Heart left ventricle (tissue), 16 donors: ENCODE measurements at regions not wholly inside any gene's neighbourhood (a gene's known extent, or its start where the extent isn't known, plus 50 kb on each side); places are given as distances from the start of the nearest gene placed in this dataset.

Experiments used
- ATAC-seq, 4 donors: fragments of 200-7000 bp; cut with Tn5 transposase; one replicate each; pipeline ENCODE4 v1.9.1; 2020 to 2022; ENCODE audit warnings: moderate library complexity in 4 of 4, mild to moderate bottlenecking in 3 of 4, moderate number of reproducible peaks in 1 of 4
- DNase-seq, 5 donors: peaks; one replicate each; pipeline ENCODE4 v3.0.0-alpha.2; 2020
- H3K27ac ChIP-seq, 12 donors: fragments of 200-600 bp; sonication (generic) in 4 of 12; one replicate each; pipeline versions ENCODE4 v1.5.0 to v1.8.0; 2016 to 2022; ENCODE audit warnings: mild to moderate bottlenecking in 2 of 12
- H3K27me3 ChIP-seq, 9 donors: fragments of 200-600 bp; sonication (generic) in 2 of 9; one replicate each; pipeline versions ENCODE4 v1.5.1 to v1.8.0; 2016 to 2022; ENCODE audit warnings: mild to moderate bottlenecking in 3 of 9
- H3K36me3 ChIP-seq, 9 donors: fragments of 200-600 bp; sonication (generic) in 2 of 9; one replicate each; pipeline versions ENCODE4 v1.5.0 to v1.8.0; 2018 to 2022; ENCODE audit warnings: mild to moderate bottlenecking in 2 of 9
- H3K4me1 ChIP-seq, 12 donors: fragments of 200-600 bp; sonication (generic) in 4 of 12; one replicate each; pipeline versions ENCODE4 v1.5.0 to v1.8.0; 2016 to 2022; ENCODE audit warnings: mild to moderate bottlenecking in 3 of 12
- H3K4me3 ChIP-seq, 12 donors: fragments of 200-600 bp; sonication (generic) in 4 of 12; one replicate each; pipeline versions ENCODE4 v1.5.0 to v1.8.0; 2017 to 2022; ENCODE audit warnings: mild to moderate bottlenecking in 9 of 12, moderate library complexity in 4 of 12
- H3K9me3 ChIP-seq, 12 donors: fragments of 200-600 bp; sonication (generic) in 4 of 12; one replicate each; pipeline versions ENCODE4 v1.5.0 to v1.8.0; 2016 to 2022; ENCODE audit warnings: mild to moderate bottlenecking in 1 of 12
- CTCF ChIP-seq, 12 donors: fragments of 200-600 bp; sonication (generic) in 4 of 12; IDR thresholded peaks; one replicate each; pipeline versions ENCODE4 v1.5.0 to v1.8.0; 2018 to 2022; ENCODE audit warnings: antibody characterized with exemption in 12 of 12, mild to moderate bottlenecking in 5 of 12
- POLR2A ChIP-seq, 2 donors: fragments of 450-650 bp; IDR thresholded peaks; one replicate each; pipeline ENCODE4 v1.6.1; 2017; ENCODE audit warnings: antibody characterized with exemption in 2 of 2, mild to moderate bottlenecking in 2 of 2, moderate library complexity in 2 of 2
- WGBS, 4 donors: extraction: QIAGEN DNeasy Blood & Tissue Kit in 2 of 4; methylation state at CpG; one replicate each; pipeline versions ENCODE4 v1.1.5 to v1.1.7; 2013 to 2018; 5-methylcytosine and 5-hydroxymethylcytosine counted together
- intact Hi-C, 10 donors: fragments of 100-400 bp; cut with DNase I; formaldehyde crosslinking; loops; one replicate each; pipeline versions ENCODE4 v1.11.1 to v1.14.2; 2022
- donor health status: ischemic (EF 13 %, LVEDD 7.1; RV severe dilation, severe dysfunction).
- donor health status: healthy with polysubstance abuse.
- donor health status: DM: no; HTN: yes; CAD: no.
- donor health status: DM: no; HTN: no; CAD: no.
- donor health status: ischemic (EF 25% LVEDD 6.9; RV normal size, moderate dysfunction).
- donor health status: ischemic (EF 25% LVEDD 5.7; RV mildly dilated, moderate dysfunction).
- donor health status: healthy.
- donor health status: DM: yes; HTN: yes; CAD: no.
- donor health status: ischemic (EF 35%, LVEDD 5.7; RV mildly dilated, moderate dysfunction).
- donor health status: nonischemic (EF 11% LVEDD 7.7; RV severe dilation, severe dysfunction).
- donor health status: DM: yes; HTN: yes; CAD: no.
- donor health status: PGD.
- donor health status: ischemic (EF 29% LVEDD 5.4; RV normal size, mild dysfunction).
- donor health status: nonischemic (EF 23%, LVEDD 6.1; RV moderate dilation, normal function).

DNA sequence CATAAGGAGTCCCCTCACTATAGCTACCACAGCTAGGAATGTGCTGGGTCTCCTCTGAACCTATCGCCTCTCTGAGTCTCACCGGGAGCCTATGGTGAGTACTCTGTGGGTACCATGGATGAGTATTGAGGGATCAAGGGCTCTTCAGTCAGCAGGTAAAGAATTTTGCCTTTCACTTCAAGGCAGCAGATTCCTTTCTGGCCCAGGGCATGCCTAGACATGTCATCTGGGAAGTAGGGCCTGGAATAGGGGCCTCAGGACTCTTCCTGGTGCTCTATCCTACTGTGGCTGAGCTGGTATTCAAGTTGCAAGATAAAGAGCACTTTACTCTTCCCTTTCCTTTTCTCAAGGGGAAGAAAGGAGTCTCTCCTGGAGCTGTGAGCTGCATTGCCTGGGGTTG lies 85.6 kb upstream of the LHCGR start:
- DNase-seq (no peak), ATAC-seq (no peak)
- intact Hi-C loops: no loop called here
- 95 to 100% (median 99%) methylated on average over 2 of the region's 2 CpGs for WGBS, 4 donors
- Histone ChIP-seq H3K4me1 (no peaks in the 10 kb centered on the region), H3K4me3 (no peak overlapping the region), H3K36me3 (no peaks in the 10 kb centered on the region), H3K27me3 (no peaks in the 10 kb centered on the region), H3K9me3 (peaks cover 0 to 2% (median 0%) of the 10 kb centered on the region in 12 donors), H3K27ac (no peak overlapping the region)
- no peak for TF ChIP-seq POLR2A (IDR thresholded peaks at IDR 0.05)
- TF ChIP-seq CTCF (IDR thresholded peaks at IDR 0.05): no peak

- Histone ChIP-seq H3K27me3 (no peaks in the 10 kb centered on the region), H3K9me3 (peaks cover 0 to 9% (median 0%) of the 10 kb centered on the region in 12 donors), H3K36me3 (no peaks in the 10 kb centered on the region), H3K4me1 (no peaks in the 10 kb centered on the region), H3K4me3 (no peak overlapping the region), H3K27ac (no peak overlapping the region)
- ATAC-seq (no peak), DNase-seq (no peak)
- TF ChIP-seq POLR2A (IDR thresholded peaks at IDR 0.05): no peak
- no peak for TF ChIP-seq CTCF (IDR thresholded peaks at IDR 0.05)
- WGBS, 4 donors: 51 to 62% (median 55%) methylated on average over 2 of the region's 2 CpGs
- intact Hi-C loops: no loop called here
Observed at GRCh38 chr2:48838029-48838428, 82.5 kb upstream of the LHCGR start.

DNA sequence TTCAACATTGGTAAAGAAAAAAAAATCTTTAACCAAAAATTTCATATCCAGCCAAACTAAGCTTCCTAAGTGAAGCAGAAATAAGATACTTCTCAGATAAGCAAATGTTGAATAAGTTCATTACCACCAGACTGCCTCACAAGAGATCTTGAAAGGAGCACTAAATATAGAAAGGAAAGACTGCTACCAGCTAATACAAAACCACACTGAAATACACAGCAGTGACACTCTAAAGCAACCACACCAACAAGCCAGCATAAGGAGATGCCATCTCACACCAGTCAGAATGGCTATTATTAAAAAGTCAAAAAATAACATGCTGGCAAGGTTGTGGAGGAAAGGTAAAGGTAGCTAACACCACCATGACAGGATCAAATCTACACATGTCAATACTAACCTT lies 74.0 kb upstream of the LHCGR start:
- intact Hi-C loops: no loop called here
- TF ChIP-seq POLR2A (IDR thresholded peaks at IDR 0.05) (no peak), CTCF (IDR thresholded peaks at IDR 0.05) (no peak)
- no peak overlapping the region for H3K4me3 ChIP-seq
- no peaks in the 10 kb centered on the region for H3K4me1 ChIP-seq
- H3K27ac ChIP-seq: no peak overlapping the region
- H3K9me3 ChIP-seq: peaks cover 0 to 9% (median 0%) of the 10 kb centered on the region in 12 donors
- DNase-seq (no peak), ATAC-seq (no peak)
- no peaks in the 10 kb centered on the region for H3K36me3 ChIP-seq
- peaks cover 0 to 15% (median 0%) of the 10 kb centered on the region in 9 donors for H3K27me3 ChIP-seq

DNA sequence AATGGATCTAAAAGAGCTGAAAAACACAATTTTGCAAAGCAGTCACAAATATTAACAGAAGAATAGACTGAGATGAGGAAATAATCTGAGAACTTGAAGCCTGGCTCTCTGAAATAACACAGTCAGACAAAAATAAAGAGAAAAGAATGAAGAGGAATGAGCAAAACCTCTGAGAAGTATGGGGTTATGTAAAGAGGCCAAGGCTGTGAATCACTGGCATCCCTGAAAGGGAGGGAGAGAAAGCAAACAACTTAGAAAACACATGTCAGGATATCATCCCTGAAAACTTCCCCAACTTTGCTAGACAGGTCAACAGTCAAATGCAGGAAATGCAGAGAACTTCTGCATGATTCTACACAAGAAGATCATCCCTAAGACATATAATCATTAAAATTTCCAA lies 73.5 kb upstream of the LHCGR start:
- H3K9me3 ChIP-seq: peaks cover 0 to 8% (median 0%) of the 10 kb centered on the region in 12 donors
- H3K36me3 ChIP-seq: no peaks in the 10 kb centered on the region
- H3K27me3 ChIP-seq: peaks cover 0 to 15% (median 0%) of the 10 kb centered on the region in 9 donors
- no peak overlapping the region for H3K4me3 ChIP-seq
- TF ChIP-seq POLR2A (IDR thresholded peaks at IDR 0.05) (no peak), CTCF (IDR thresholded peaks at IDR 0.05) (no peak)
- no peak for ATAC-seq
- DNase-seq: no peak
- intact Hi-C loops: no loop called here
- H3K4me1 ChIP-seq: no peaks in the 10 kb centered on the region
- no peak overlapping the region for H3K27ac ChIP-seq
